AG04449 (cell line): ENCODE measurements at regions not wholly inside any gene's neighbourhood (a gene's known extent, or its start where the extent isn't known, plus 50 kb on each side); places are given as distances from the start of the nearest gene placed in this dataset.

Experiments
- CTCF ChIA-PET: fragments of 350-600 bp; formaldehyde crosslinking; extraction: SDS; loops from one replicate; lab custom pipeline; 2021; ENCODE audit warnings: antibody characterized with exemption; lab: Yijun Ruan, JAX
- POLR2A ChIA-PET: fragments of 400-600, 350-600 bp; formaldehyde crosslinking; extraction: SDS; loops from one replicate; lab custom pipeline; 2020; ENCODE audit warnings: antibody characterized with exemption, inconsistent platforms; lab: Yijun Ruan, JAX
- DNase-seq: peaks from one replicate; pipeline ENCODE4 v3.0.0-alpha.2; 2010; ENCODE audit warnings: low read depth, low spot score
- H3K4me3 ChIP-seq: 2 replicates; pipeline ENCODE4 v1.5.1; 2011; ENCODE audit warnings: low read depth, mild to moderate bottlenecking, control low read depth, low read length
- TF ChIP-seq, protein P1 (sequence below): IDR thresholded peaks from one replicate; pipeline ENCODE4 v1.5.1; 2011; ENCODE audit warnings: mild to moderate bottlenecking, moderate library complexity, low read length, control low read depth, inconsistent platforms; ENCODE audit not compliant: insufficient read depth; ENCODE audit errors: missing control alignments

DNA sequence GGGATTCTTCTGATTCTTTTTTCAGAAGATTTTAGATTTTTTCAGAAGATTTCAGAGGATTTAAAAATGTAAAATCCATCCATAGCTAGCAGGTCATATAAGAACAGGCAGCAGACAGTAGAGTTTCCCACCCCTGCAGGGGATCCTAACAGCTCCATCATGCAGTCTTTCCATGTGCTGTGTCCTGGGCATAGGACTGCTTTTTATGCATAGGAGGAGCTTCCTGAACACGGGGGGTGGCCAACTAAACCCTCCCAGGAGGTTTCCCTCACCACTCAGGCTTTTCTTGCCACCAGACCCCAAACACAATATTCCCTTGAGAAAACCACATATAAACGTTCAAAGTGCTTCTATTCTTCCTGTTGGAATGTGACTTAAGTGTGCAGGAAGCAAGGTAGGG, 90.1 kb upstream of the TNR start:
- TF ChIP-seq, protein P1, sequence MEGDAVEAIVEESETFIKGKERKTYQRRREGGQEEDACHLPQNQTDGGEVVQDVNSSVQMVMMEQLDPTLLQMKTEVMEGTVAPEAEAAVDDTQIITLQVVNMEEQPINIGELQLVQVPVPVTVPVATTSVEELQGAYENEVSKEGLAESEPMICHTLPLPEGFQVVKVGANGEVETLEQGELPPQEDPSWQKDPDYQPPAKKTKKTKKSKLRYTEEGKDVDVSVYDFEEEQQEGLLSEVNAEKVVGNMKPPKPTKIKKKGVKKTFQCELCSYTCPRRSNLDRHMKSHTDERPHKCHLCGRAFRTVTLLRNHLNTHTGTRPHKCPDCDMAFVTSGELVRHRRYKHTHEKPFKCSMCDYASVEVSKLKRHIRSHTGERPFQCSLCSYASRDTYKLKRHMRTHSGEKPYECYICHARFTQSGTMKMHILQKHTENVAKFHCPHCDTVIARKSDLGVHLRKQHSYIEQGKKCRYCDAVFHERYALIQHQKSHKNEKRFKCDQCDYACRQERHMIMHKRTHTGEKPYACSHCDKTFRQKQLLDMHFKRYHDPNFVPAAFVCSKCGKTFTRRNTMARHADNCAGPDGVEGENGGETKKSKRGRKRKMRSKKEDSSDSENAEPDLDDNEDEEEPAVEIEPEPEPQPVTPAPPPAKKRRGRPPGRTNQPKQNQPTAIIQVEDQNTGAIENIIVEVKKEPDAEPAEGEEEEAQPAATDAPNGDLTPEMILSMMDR, result no peak
- CTCF ChIA-PET, result no interaction called here
- POLR2A ChIA-PET, result no interaction called here

GRCh38 chr1:175830500-175830899, 87.1 kb upstream of the TNR start:
- CTCF ChIA-PET, result no interaction called here
- POLR2A ChIA-PET, result no interaction called here
- TF ChIP-seq, protein P1, result no peak
- DNase-seq, result no peak
- no peak overlapping the region for H3K4me3 ChIP-seq

More for the DNA sequence above, 90.1 kb upstream of the TNR start:
- no peak for DNase-seq
- no peak overlapping the region for H3K4me3 ChIP-seq

- ChIA-PET CTCF (no interaction called here), POLR2A (no interaction called here)
- TF ChIP-seq, protein P1, result no peak
Measured at GRCh38 chr1:175829845-175830244, 86.5 kb upstream of the TNR start.

GRCh38 chr1:175826705-175827104, 83.3 kb upstream of the TNR start:
- ChIA-PET CTCF (no interaction called here), POLR2A (no interaction called here)
- no peak for DNase-seq
- TF ChIP-seq, protein P1, result no peak
- H3K4me3 ChIP-seq, result no peak overlapping the region

More at GRCh38 chr1:175829845-175830244, 86.5 kb upstream of the TNR start:
- no peak overlapping the region for H3K4me3 ChIP-seq
- no peak for DNase-seq

GRCh38 chr1:175824079-175824478, 80.7 kb upstream of the TNR start:
- DNase-seq, result no peak
- no peak overlapping the region for H3K4me3 ChIP-seq
- CTCF ChIA-PET, result no interaction called here
- POLR2A ChIA-PET, result no interaction called here
- TF ChIP-seq, protein P1, result no peak

GRCh38 chr1:175823406-175823805, 80.0 kb upstream of the TNR start:
- CTCF ChIA-PET, result no interaction called here

More at GRCh38 chr1:175823406-175823805, 80.0 kb upstream of the TNR start:
- no peak overlapping the region for H3K4me3 ChIP-seq
- TF ChIP-seq, protein P1, result no peak
- no peak for DNase-seq
- POLR2A ChIA-PET, result no interaction called here
